BJ (cell line): ENCODE measurements at regions not wholly inside any gene's neighbourhood (a gene's known extent, or its start where the extent isn't known, plus 50 kb on each side); places are given as distances from the start of the nearest gene placed in this dataset.

Experiments used
- CTCF ChIA-PET: fragments of 350-600 bp; formaldehyde crosslinking; extraction: SDS; loops from one replicate; lab custom pipeline; 2021; ENCODE audit warnings: antibody characterized with exemption, inconsistent platforms; lab: Yijun Ruan, JAX
- POLR2A ChIA-PET: fragments of 300-600 bp; sonication (Branson Sonifier 250); formaldehyde crosslinking; extraction: SDS; loops from one replicate; lab custom pipeline; 2021; ENCODE audit warnings: antibody characterized with exemption; lab: Charles Lee
- DNase-seq: peaks from one replicate; pipeline ENCODE4 v3.0.0-alpha.2; 2011; ENCODE audit warnings: low read depth
- H3K27me3 ChIP-seq: 2 replicates; pipeline ENCODE4 v1.6.0; 2011; ENCODE audit warnings: low read length; ENCODE audit not compliant: control insufficient read depth, insufficient read depth
- H3K36me3 ChIP-seq: 2 replicates; pipeline ENCODE4 v1.5.1; 2011; ENCODE audit warnings: low read length; ENCODE audit not compliant: control insufficient read depth, insufficient read depth
- H3K4me3 ChIP-seq: 2 replicates; pipeline ENCODE4 v1.5.1; 2011; ENCODE audit warnings: low read depth, mild to moderate bottlenecking, control low read depth, low read length
- CTCF ChIP-seq: IDR thresholded peaks from 2 replicates; pipeline ENCODE4 v1.5.1; 2011; ENCODE audit warnings: low read depth, mild to moderate bottlenecking, control low read depth, inconsistent platforms, low read length, moderate library complexity; ENCODE audit not compliant: insufficient read depth

- H3K4me3 ChIP-seq, result no peak overlapping the region
- no peaks in the 10 kb centered on the region for H3K36me3 ChIP-seq
- ChIA-PET POLR2A (no interaction called here), CTCF (no interaction called here)
- no peaks in the 10 kb centered on the region for H3K27me3 ChIP-seq
- no peak for DNase-seq
- no peak for TF ChIP-seq CTCF
Measured at GRCh38 chr3:152671446-152672319, 163.2 kb upstream of the P2RY1 start.

GRCh38 chr3:152672320-152672649, 162.6 kb upstream of the P2RY1 start:
- Histone ChIP-seq H3K27me3 (no peaks in the 10 kb centered on the region), H3K4me3 (no peak overlapping the region), H3K36me3 (no peaks in the 10 kb centered on the region)
- CTCF ChIA-PET, result no interaction called here
- POLR2A ChIA-PET, result no interaction called here
- DNase-seq, result no peak
- TF ChIP-seq CTCF, result no peak

GRCh38 chr3:152676810-152677379, 158.0 kb upstream of the P2RY1 start:
- no peak for DNase-seq
- ChIA-PET POLR2A (no interaction called here), CTCF (interaction anchor here (0.9 to 1.4 kb wide), 2 partner anchors 9 to 23 kb away, joined by 3 read pairs; no protein-coding TSS in a partner anchor)
- Histone ChIP-seq H3K36me3 (no peaks in the 10 kb centered on the region), H3K4me3 (no peak overlapping the region), H3K27me3 (no peaks in the 10 kb centered on the region)
- no peak for TF ChIP-seq CTCF

GRCh38 chr3:152677491-152677890, 157.4 kb upstream of the P2RY1 start:
- Histone ChIP-seq H3K27me3 (no peaks in the 10 kb centered on the region), H3K4me3 (no peak overlapping the region), H3K36me3 (no peaks in the 10 kb centered on the region)
- DNase-seq, result no peak
- ChIA-PET POLR2A (no interaction called here), CTCF (interaction anchor here (0.9 to 1.4 kb wide), 2 partner anchors 9 to 22 kb away, joined by 3 read pairs; no protein-coding TSS in a partner anchor)
- TF ChIP-seq CTCF, result no peak

- POLR2A ChIA-PET, result no interaction called here
Measured at GRCh38 chr3:152682477-152682876, 152.5 kb upstream of the P2RY1 start.

More at GRCh38 chr3:152682477-152682876, 152.5 kb upstream of the P2RY1 start:
- CTCF ChIA-PET, result no interaction called here
- no peak for DNase-seq
- H3K27me3 ChIP-seq, result no peaks in the 10 kb centered on the region
- no peak for TF ChIP-seq CTCF
- no peak overlapping the region for H3K4me3 ChIP-seq
- no peaks in the 10 kb centered on the region for H3K36me3 ChIP-seq
